NCI-H1092 treated with DMSO at 0.1 percent for 48 hours (cell line): ENCODE measurements at regions not wholly inside any gene's neighbourhood (a gene's known extent, or its start where the extent isn't known, plus 50 kb on each side); places are given as distances from the start of the nearest gene placed in this dataset.
A peak's percentile ranks its signal among the peaks of the same experiment; 100 is the strongest.

ENCODE experiments used
- DNase-seq: peaks from one replicate; lab custom pipeline; 2025; lab: John Stamatoyannopoulos, UW

DNA sequence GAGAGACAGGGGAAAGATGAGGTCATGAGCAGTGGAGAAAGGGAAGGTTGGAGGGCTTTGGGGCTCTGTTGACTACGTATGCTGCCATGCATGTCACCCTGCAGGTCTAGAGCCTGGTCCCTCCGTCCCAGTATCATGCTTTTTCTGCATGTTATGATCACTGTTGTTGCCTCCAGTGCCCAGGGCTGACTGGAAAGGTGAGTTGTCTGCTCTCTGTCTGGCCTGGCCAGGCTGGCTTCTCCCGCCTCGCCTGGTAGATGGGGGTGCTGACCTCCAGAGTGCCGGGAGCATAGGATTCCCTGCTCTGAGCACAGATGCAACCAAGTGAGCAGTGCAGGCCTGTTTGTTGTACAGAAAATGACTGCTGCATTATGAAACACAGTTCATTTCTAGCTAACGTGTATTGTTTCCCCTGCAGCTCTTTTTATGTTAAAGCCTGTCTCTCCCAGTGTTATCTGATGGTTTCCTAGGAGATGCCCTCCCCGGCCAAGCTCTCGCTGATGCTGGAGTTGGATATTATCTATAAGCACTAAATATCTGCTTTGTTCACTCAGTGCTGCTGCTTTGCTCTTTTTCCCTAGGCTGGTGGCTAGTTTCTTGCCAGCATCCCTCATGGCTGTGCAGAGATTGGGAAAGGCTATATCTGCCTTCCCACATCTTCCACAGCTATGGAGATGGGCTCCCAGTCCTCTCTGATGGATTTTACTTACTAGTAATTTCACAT, 158.2 kb downstream of the TDRD15 start:
- no peak for DNase-seq

DNA sequence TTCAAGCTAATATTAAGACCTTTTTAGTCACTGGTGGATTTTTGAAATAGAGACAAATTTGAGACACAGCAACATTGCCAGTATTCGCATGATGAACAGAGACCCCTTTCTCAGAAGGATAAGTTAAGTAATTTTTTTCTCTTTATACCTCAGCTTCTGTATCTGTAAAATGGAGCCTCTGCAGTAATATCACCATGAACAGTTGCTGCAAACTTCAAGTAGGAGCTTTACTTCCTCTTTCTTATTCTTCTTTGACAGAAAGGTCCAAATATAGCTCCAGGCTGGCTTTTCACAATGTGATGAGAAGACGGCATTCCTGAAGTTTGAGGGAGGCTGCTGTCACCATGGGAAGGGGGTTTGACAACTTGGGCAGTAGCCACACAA, 158.7 kb downstream of the TDRD15 start:
- no peak for DNase-seq

- no peak for DNase-seq
Observed at GRCh38 chr2:21288299-21288698, 164.5 kb downstream of the TDRD15 start.

DNA sequence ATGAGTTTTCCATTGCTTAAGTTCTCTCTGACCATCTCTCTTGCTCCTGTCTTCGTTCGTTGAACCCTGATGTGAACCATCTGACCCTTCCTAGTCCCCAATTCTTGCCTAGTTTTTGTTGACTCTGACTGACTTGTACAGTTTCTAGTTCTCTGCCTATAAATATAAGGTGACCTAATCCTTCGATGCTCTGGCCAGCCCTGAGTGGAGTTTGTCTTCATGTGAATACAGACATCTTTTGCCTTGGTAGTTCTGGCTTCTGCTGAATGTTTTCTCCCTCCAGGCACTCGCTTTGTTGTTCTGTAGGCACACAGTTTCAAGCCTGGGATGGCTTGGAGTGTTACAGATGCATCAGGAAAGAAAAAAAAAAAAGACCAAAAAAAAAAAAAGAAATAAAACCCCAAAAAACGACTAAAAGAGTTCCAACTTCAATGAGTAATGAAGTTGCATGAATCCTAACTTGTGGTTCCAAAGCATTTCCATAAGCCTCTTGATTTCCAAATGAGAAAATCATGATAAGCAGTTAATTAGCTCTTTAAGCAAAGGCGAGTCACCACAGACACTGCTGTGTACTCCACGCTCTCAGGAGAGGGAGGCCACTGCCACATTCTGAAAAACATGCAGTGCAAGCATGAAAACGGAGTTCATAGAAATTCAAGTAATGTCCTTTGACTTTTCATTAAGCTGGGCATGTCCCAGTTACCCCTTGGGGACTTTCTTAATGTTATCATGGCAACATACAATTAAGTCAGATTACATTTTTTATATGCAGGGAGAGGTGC, 165.2 kb downstream of the TDRD15 start:
- no peak for DNase-seq

GRCh38 chr2:21289551-21289950, 165.8 kb downstream of the TDRD15 start:
- no peak for DNase-seq

- no peak for DNase-seq
Observed at GRCh38 chr2:21289989-21290388, 166.2 kb downstream of the TDRD15 start.

DNA sequence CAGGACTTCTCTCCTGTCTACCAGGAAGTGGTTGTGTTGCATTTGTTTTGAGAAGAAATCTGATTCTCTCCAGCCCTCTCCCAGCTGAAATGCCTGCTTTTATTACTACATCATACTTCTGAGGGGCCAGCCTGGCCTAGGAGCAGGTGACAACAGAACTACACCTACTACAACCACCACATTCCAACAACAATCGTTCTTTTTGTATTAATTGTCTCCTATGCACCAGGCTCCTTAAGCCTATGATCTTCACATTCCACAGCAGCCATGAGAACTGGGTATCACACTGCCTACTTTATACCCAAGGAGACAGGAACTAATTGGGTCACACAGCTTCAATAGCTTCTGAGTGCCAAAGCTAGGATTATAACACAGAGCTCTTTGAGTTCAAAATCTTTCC, 167.7 kb downstream of the TDRD15 start:
- DNase-seq, result no peak

- no peak for DNase-seq
Observed at GRCh38 chr2:21294446-21294845, 170.7 kb downstream of the TDRD15 start.

- DNase-seq, result no peak
Observed at GRCh38 chr2:21299411-21299810, 175.6 kb downstream of the TDRD15 start.

DNA sequence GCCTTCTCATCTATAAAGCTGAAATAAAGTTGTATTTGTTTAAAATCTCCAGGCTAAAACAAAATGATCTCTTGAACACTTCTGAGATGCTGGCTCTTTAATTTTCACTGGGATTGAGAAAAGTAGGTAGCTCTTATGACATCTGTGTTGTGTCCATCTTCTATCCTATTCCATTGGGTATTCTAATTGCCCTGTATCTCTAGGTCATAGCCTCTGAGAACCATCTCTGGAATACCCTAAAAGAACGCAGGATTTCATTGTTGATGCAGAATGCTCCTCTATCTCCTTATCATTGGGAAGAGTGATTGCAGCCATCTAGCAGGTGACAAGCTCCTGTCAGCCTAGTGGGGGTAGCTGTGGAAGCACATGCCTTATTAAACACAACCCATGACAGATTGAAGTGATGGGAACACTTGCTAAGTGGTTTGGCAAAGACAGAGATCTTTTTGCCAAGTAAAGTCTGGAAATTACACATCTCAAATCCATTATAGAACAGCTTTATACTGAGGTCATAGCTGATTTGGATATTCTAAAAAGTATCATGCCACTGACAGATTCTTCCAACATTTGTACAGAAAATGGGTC, 178.2 kb downstream of the TDRD15 start:
- DNase-seq, result no peak

- DNase-seq, result no peak
Observed at GRCh38 chr2:21303876-21304275, 180.1 kb downstream of the TDRD15 start.

- DNase-seq, result no peak
Observed at GRCh38 chr2:21305581-21305980, 181.8 kb downstream of the TDRD15 start.

GRCh38 chr2:21306235-21306634, 182.5 kb downstream of the TDRD15 start:
- DNase-seq, result no peak

- DNase-seq, result no peak
Observed at GRCh38 chr2:21307037-21307436, 183.3 kb downstream of the TDRD15 start.

DNA sequence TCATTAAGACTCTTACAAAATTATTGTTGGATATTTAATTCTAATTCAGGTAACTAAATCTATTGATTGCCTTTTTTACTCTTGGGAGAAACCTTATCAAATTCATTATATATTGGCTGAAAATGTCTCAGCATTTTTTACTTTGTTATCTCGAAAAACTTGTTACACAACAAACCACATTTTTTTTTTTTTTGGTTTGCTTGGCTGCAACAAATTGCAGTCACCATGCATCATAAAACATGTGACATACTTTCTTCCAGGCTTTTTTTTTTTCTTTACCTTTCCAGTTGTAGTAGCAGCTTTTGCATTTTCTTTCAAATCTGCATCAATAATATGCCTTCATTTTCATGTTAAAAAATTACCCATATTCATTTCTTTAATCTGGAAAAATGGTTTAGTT, 186.7 kb downstream of the TDRD15 start:
- no peak for DNase-seq

- no peak for DNase-seq
Observed at GRCh38 chr2:21314322-21314835, 190.6 kb downstream of the TDRD15 start.

GRCh38 chr2:21317131-21317530, 193.4 kb downstream of the TDRD15 start:
- peak; percentile 2 for DNase-seq

DNA sequence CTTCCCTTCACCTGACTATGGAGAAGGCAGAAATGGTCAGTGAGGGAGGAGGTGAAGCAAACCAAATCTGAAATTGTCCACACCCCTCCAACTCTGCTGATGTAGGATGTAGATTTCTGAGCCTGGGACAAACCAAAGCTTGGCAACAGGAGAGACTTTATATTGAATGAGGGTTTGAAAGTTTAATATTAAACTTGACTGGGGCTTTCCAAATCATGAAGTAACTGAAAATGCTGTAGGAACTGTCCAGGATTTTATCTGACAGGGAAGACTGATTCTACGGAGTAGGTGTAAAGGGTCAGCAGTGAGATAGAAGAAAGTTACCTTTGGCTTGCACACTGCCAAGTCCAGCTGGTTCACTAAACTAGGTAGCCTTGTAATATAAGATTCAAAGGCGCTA, 194.5 kb downstream of the TDRD15 start:
- no peak for DNase-seq

DNA sequence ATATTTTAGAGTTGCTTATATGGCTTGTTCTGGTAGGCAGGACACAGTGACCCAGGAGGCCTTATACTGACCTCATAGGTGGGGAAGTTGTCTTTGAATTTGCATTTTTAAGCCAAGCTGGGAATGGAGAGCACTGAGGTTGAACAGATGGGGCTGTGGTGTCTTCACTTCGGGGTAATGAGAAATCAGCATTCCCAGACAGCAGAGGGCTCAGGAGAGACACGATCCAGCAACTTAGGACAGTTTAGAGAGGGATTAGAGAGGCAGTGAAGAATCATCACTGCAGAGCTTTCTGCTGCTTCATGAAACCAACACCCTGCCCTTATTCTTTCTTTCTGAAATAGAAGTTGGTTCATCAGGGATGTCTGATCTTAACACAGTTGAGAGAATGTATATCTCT, 202.4 kb downstream of the TDRD15 start:
- no peak for DNase-seq

GRCh38 chr2:21328177-21328576, 204.4 kb downstream of the TDRD15 start:
- no peak for DNase-seq

GRCh38 chr2:21330786-21331391, 207.1 kb downstream of the TDRD15 start:
- DNase-seq, result no peak

DNA sequence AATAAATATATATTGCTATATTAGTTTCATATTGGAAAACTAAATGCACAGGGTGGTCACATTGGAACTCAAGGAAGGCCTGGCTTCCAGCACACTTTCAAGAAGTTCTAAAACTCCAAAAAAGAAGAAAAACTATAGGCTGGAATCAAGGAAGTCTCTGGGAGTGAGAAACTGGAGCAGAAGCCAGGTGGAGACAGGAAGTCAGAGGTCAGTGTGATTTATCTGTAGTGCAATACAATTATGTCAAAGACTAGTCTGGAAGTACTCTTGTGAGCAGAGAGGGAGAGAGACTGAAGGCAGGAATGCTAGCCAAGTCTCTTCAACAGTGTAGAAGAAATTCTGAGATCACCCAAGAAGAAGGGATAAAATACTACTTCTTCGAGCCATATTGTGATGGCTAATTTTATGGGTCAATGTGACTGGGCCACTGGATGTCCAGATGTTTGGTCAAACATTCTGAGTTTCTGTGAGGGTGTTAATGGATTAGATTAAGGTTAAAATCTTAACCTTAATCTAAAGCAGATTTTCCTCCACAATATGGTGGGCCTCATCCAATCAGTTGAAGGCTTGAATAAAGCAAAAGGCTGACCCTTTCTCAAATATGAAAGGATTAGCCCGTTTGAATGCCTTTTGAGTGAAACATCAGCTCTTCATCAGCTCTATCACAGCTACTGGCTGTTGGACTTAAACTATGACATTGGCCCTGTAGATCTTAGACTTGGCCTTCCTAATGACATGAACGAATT, 208.0 kb downstream of the TDRD15 start:
- no peak for DNase-seq
